GM12891 (cell line): ENCODE measurements at regions not wholly inside any gene's neighbourhood (a gene's known extent, or its start where the extent isn't known, plus 50 kb on each side); places are given as distances from the start of the nearest gene placed in this dataset.
"Not testable (repeated sequence)": the region's sequence is repeated elsewhere in the genome, so short reads cannot be mapped to it uniquely, and the experiment has no call there.

Experiments
- DNase-seq: peaks from one replicate; pipeline ENCODE4 v3.0.0; 2011; ENCODE audit warnings: low spot score; ENCODE audit not compliant: insufficient read length
- FAIRE-seq: peaks from 2 replicates; lab custom pipeline; 2011; peaks lifted over from hg19 to GRCh38; lab: Jason Lieb, UNC
- PAX5 ChIP-seq: IDR thresholded peaks from 2 replicates; pipeline ENCODE4 v1.6.1; 2011; ENCODE audit warnings: low read length, moderate library complexity, mild to moderate bottlenecking; ENCODE audit not compliant: insufficient read depth, severe bottlenecking
- POLR2A ChIP-seq: IDR thresholded peaks from 2 replicates; pipeline ENCODE4 v1.6.1; 2011; ENCODE audit warnings: low read depth, low read length, control low read depth
- POLR2AphosphoS5 ChIP-seq: IDR thresholded peaks from 2 replicates; pipeline ENCODE4 v1.6.1; 2011; ENCODE audit warnings: low read depth, low read length, control low read depth
- POU2F2 ChIP-seq: IDR thresholded peaks from 2 replicates; pipeline ENCODE4 v1.6.1; 2011; ENCODE audit warnings: low read depth, mild to moderate bottlenecking, control low read depth, low read length, moderate library complexity
- SPI1 ChIP-seq: IDR thresholded peaks from 2 replicates; pipeline ENCODE4 v1.6.1; 2011; ENCODE audit warnings: low read depth, low read length, control low read depth
- TAF1 ChIP-seq: IDR thresholded peaks from 2 replicates; pipeline ENCODE4 v1.6.1; 2011; ENCODE audit warnings: low read depth, low read length, control low read depth

DNA sequence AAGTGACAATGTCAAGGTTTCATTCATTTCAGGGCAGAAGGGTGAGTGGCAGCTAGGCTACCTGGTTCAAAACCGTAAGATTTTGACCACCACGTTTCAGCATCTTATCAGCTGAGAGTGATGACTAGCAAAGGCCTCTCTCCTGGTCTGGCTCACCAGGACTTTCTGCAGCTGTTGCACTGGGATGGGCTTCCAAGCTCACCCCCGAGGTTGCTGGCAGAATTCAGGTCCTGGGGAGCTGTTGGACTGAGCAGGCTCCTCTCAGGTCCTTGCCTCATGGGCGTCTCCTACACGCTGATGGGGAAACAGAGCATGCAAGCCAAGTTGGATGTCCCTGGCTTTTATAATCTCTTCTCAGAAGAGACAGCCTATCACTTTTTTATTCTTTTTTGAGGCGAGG, 88.8 kb upstream of the RNU6-1 start:
- DNase-seq (no peak), FAIRE-seq (no peak)
- no peak for TF ChIP-seq POU2F2
- TF ChIP-seq POLR2A: no peak
- no peak for TF ChIP-seq SPI1
- TF ChIP-seq POLR2AphosphoS5: no peak
- TF ChIP-seq PAX5: no peak
- no peak for TF ChIP-seq TAF1

DNA sequence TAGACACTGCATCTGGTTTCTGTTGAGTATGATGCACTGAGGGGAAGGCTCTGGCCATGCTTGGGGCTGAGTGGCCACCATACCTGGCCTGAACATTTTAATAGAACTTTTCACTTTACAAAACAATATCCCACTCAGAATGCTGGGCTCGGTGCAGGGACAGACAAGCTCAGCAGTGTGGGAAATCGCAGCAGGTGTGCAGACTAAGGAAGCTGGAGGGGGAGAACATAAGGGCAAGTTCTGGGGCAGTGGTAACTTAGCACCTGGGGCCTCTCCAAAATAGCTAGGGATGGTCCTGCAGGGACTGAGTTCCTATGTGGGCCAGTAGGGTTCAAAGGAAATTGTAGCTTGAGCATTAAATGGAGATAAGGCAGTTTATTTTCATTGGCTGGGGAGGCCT, 90.9 kb upstream of the RNU6-1 start:
- no peak for DNase-seq
- FAIRE-seq: no peak

DNA sequence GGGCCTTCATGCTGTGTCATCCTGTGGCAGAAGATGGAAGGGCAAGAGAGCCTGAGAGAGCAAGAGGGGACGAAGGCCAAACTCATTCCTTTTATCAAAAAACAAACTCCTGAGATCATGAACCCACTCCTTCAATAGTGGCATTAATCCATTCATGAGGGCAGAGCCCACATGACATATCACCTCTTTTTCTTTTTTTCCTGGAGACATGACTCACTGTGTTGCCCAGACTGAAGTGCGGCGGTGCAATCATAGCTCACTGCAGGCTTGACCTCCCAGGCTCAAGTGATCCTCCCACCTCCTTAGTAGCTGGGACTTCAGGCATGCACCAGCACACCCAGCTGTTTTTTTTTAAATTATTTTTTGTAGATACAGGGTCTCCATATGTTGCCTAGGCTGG, 92.0 kb upstream of the RNU6-1 start:
- FAIRE-seq: no peak
- no peak for DNase-seq
- TF ChIP-seq SPI1 (no peak), PAX5 (no peak), POLR2AphosphoS5 (no peak), TAF1 (no peak), POLR2A (no peak), POU2F2 (no peak)

More for the DNA sequence above, 90.9 kb upstream of the RNU6-1 start:
- TF ChIP-seq POLR2AphosphoS5 (no peak), PAX5 (no peak), TAF1 (no peak), POU2F2 (no peak), SPI1 (no peak), POLR2A (no peak)

DNA sequence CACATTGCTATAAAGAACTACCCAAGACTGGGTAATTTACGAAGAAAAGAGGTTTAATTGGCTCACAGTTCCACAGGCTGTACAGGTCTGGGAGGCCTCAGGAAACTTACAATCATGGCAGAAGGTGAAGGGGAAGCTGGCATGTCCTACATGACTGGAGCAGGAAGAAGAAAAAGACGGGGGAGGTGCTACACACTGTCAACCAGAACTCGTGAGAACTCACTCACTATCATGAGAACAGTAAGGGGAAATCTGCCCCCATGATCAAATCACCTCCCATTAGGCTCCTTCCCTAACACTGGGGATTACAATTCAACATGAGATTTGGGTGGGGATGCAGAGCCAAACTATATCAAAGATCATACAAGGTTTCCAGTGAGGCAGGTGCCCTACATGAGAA, 94.3 kb upstream of the RNU6-1 start:
- not testable (repeated sequence) for FAIRE-seq, DNase-seq

DNA sequence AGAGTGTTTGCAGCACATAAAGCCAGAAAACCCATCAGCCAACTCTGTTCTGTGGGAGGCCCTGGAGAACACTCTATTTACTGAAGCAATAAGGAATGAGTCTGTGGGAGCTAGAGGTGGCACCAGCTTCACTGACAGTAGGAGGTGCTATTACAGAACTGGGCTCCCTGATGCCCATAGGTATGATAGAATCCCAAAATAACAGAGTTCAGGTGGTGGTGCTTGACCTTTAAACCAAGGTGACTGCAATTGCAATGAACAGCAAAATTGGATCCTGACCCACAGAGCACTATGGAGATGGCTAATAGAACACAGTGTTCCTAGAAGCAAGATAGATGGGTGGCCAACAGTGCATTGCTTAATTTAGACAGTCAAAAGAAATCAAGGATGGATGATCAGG, 95.4 kb upstream of the RNU6-1 start:
- TF ChIP-seq POLR2AphosphoS5: no peak
- DNase-seq (no peak), FAIRE-seq (no peak)

DNA sequence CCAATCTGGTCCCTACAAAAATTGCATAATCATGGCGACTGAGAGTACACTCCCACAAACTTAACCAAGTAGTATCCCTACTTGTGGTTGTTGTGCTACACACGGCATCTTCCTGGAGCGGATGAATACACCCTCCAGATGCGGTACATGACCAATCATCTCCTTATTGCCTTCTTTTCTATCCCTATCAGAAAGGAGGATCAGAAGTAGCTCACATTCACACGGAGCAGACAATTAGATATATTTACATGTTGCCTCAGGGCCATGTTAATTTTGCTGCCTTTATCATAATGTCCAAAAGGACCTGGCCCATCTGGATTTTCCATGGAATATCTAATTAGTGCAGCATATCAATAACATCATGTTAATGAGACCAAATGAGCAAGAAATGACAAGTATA, 96.4 kb upstream of the RNU6-1 start:
- TF ChIP-seq SPI1 (no peak), POLR2AphosphoS5 (no peak), POLR2A (no peak), POU2F2 (no peak), TAF1 (no peak), PAX5 (no peak)
- FAIRE-seq (peak; percentile 55), DNase-seq (no peak)

DNA sequence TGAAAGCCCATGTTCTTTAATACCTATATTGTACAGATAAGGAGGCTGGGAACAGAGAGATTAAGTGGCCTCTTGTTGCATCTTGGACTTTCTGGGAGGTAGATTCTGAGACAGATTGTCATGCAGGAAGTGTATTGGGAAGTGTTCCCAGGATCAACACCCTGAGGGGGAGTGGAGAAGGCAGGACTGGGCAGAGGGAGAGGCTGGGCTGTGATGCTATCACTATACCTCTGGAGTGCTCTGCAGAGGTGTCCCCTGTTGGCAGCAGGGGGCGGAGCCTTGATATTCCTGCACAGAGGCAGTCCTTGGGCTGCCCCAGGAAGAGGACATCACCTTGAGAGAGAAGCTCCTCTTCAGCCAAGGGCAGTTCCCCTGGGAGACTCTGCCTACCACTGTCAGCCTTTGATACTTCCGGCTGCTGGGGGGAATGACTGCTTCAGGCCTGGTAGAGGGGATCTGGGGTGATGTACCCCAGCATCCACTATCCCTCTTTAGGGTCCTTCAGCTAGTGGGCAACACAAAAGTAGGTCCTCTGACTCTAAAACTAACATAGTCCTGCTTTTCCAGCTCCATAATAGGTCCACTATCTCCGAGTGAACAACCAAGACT, 97.4 kb upstream of the RNU6-1 start:
- DNase-seq (no peak), FAIRE-seq (no peak)
- TF ChIP-seq SPI1 (no peak), TAF1 (no peak), POU2F2 (no peak), POLR2A (no peak), PAX5 (no peak), POLR2AphosphoS5 (no peak)

DNA sequence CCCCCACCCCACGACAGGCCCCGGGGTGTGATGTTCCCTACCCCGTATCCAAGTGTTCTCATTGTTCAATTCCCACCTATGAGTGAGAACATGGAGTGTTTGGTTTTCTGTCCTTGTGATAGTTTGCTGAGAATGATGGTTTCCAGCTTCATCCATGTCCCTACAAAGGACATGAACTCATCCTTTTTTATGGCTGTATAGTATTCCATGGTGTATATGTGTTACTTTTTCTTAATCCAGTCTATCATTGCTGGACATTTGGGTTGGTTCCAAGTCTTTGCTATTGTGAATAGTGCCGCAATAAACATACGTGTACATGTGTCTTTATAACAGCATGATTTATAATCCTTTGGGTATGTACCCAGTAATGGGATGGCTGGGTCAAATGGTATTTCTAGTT, 99.3 kb upstream of the RNU6-1 start:
- FAIRE-seq, DNase-seq: not testable (repeated sequence)

DNA sequence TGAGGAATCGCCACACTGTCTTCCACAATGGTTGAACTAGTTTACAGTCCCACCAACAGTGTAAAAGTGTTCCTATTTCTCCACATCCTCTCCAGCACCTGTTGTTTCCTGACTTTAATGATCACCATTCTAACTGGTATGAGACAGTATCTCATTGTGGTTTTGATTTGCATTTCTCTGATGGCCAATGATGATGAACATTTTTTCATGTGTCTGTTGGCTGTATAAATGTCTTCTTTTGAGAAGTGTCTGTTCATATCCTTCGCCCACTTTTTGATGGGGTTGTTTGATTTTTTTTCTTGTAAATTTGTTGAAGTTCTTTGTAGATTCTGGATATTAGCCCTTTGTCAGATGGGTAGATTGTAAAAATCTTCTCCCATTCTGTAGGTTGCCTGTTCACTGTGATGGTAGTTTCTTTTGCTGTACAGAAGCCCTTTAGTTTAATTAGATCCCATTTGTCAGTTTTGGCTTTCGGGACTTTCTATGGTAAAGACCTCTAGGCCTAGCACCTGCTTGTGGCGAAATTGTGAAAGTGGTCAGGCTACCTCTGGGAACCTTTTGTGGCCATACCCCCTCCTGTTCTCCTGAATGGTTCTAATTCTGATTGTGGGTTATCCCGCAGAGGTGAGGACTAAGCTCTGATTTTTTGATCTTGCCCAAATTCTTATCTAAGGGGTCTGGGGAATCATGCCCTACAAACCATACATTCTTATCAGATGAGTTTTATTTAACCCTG, 99.9 kb upstream of the RNU6-1 start:
- not testable (repeated sequence) for DNase-seq, FAIRE-seq

DNA sequence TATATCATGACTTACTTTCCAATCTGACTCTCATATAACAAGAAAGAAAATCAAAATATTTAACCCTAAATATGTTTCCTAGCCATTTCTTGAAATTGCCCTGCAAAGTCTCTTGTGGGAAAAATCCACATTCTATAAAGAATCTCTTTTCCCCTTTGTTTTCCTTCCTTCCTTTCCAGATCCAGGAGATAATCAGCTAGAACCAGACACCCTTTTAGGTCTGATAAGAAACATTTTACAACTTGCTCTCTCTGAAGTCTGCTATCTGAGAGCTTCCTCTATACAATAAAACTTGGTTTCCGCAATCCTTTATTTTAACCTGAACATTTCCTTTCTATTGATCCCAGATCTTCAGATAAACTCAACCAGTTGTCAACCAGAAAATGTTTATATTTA, 100.5 kb upstream of the RNU6-1 start:
- TF ChIP-seq POLR2A: no peak
- TF ChIP-seq PAX5: no peak
- no peak for TF ChIP-seq POLR2AphosphoS5
- no peak for TF ChIP-seq TAF1
- no peak for TF ChIP-seq POU2F2
- no peak for DNase-seq
- no peak for FAIRE-seq
